Body of pancreas (tissue), 4 donors: ENCODE measurements at regions not wholly inside any gene's neighbourhood (a gene's known extent, or its start where the extent isn't known, plus 50 kb on each side); places are given as distances from the start of the nearest gene placed in this dataset.

Source experiments
- ATAC-seq: fragments of 150-250 bp; one replicate; pipeline ENCODE4 v1.9.1; 2016
- DNase-seq, 4 donors: peaks; one replicate each; pipeline ENCODE4 v3.0.0-alpha.2; 2019
- H3K27ac ChIP-seq, 4 donors: fragments of 200-600 bp; sonication (generic); 1 replicate in 3 of 4; 2 replicates in 1 of 4; pipeline versions ENCODE4 v1.5.1 to v1.6.1; 2016 to 2019; ENCODE audit warnings: mild to moderate bottlenecking in 1 of 4, mixed read lengths in 1 of 4, moderate library complexity in 1 of 4
- H3K27me3 ChIP-seq, 2 donors: fragments of 200-600 bp; sonication (generic); one replicate each; pipeline ENCODE4 v1.6.0; 2016; ENCODE audit warnings: mild to moderate bottlenecking in 1 of 2
- H3K36me3 ChIP-seq, 2 donors: fragments of 200-600 bp; sonication (generic); replicated peaks in 1 of 2; 2 replicates each; pipeline ENCODE4 v1.5.1; 2016; ENCODE audit warnings: low read depth in 2 of 2; ENCODE audit not compliant: insufficient read depth in 1 of 2
- H3K4me1 ChIP-seq: fragments of 200-600 bp; sonication (generic); one replicate; pipeline ENCODE4 v1.6.0; 2016
- H3K4me3 ChIP-seq, 2 donors: fragments of 200-600 bp; sonication (generic); 1 replicate in 1 of 2; 2 replicates in 1 of 2; pipeline ENCODE4 v1.5.1; 2016 to 2019
- H3K9me3 ChIP-seq, 3 donors: fragments of 200-600 bp; sonication (generic); 1 replicate in 2 of 3; 2 replicates in 1 of 3; pipeline ENCODE4 v1.5.1; 2016
- POLR2A ChIP-seq, 3 donors: fragments of 450-650 bp; IDR thresholded peaks; one replicate each; pipeline ENCODE4 v1.6.1; 2016; ENCODE audit warnings: antibody characterized with exemption in 3 of 3, mild to moderate bottlenecking in 2 of 3
- WGBS, 2 donors: methylation state at CpG; one replicate each; pipeline ENCODE4 v1.1.5; 2017; 5-methylcytosine and 5-hydroxymethylcytosine counted together
- intact Hi-C: fragments of 100-400 bp; cut with DNase I; formaldehyde crosslinking; loops from one replicate; pipeline ENCODE4 v1.15.1; 2023
- TF ChIP-seq, protein P1 (sequence below), 7 experiments: fragments of 450-650 bp in 4 of 7; fragments of 200-600 bp in 3 of 7; sonication (generic) in 3 of 7; IDR thresholded peaks; one replicate each; pipeline ENCODE4 v1.5.1; 2016 to 2019; ENCODE audit warnings: antibody characterized with exemption in 7 of 7

DNA sequence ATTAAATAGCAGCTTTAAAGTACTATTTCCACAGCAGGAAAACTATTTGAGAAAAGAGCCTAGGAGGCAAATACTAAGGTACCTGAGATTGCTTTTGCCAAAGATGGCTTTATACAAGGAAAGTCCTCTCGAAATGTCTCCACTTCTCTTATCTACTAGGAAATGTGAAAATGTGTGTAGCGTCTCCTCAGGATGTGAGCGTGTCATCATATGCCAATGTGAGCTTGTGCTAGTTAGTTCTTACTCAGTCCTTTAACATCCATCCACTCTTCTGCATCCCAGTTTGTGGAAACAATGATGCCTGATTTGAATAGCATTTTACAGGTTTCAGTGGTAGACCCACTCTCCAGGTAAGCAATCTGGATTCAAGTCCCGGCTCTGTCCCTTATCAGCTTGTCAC, 421.0 kb downstream of the DYNC2H1 start:
- no peaks in the 10 kb centered on the region for H3K36me3 ChIP-seq
- H3K27ac ChIP-seq, result no peak overlapping the region
- no peak for ATAC-seq
- TF ChIP-seq, protein P1, sequence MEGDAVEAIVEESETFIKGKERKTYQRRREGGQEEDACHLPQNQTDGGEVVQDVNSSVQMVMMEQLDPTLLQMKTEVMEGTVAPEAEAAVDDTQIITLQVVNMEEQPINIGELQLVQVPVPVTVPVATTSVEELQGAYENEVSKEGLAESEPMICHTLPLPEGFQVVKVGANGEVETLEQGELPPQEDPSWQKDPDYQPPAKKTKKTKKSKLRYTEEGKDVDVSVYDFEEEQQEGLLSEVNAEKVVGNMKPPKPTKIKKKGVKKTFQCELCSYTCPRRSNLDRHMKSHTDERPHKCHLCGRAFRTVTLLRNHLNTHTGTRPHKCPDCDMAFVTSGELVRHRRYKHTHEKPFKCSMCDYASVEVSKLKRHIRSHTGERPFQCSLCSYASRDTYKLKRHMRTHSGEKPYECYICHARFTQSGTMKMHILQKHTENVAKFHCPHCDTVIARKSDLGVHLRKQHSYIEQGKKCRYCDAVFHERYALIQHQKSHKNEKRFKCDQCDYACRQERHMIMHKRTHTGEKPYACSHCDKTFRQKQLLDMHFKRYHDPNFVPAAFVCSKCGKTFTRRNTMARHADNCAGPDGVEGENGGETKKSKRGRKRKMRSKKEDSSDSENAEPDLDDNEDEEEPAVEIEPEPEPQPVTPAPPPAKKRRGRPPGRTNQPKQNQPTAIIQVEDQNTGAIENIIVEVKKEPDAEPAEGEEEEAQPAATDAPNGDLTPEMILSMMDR (IDR thresholded peaks at IDR 0.05), result no peak
- TF ChIP-seq POLR2A (IDR thresholded peaks at IDR 0.05), result no peak
- no peaks in the 10 kb centered on the region for H3K27me3 ChIP-seq
- H3K4me3 ChIP-seq, result no peak overlapping the region
- WGBS, 2 donors, result 65 to 72% methylated on average over 4 of the region's 4 CpGs
- intact Hi-C loops, result no loop called here
- H3K4me1 ChIP-seq, result no peaks in the 10 kb centered on the region
- no peak for DNase-seq
- H3K9me3 ChIP-seq, result no peaks in the 10 kb centered on the region

DNA sequence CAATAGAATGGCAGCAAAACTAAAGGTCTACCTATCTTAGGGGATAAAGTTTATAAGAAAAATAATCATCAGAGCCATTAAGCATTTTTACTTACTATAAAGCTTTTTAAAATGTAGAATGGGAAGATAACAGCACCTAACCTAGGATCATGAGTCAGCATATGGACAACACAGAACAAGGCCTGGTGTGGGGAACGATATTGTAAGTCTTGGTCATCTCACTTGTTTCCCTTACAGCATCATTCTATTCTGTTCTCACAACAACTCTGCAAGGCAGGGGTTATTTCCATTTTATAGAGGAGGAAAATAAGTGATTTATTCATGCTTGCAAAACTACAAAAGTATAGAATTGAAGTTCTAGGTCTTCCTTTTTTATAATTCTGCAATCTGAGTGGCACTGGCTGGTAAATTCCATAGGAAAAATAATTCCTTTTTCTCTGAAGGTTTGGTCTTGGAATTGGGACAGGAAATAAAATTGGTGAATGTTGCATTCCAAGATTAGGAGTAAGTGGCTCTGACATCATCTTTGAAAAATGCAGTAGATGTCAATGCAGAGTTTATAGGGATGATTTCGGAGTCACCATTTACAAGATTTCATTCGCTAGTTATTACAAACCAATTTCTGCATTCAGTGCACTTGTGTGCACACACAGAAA, 423.0 kb downstream of the DYNC2H1 start:
- no peak for TF ChIP-seq POLR2A (IDR thresholded peaks at IDR 0.05)
- TF ChIP-seq, protein P1 (IDR thresholded peaks at IDR 0.05), result no peak
- no peaks in the 10 kb centered on the region for H3K4me1 ChIP-seq
- ATAC-seq, result no peak
- no peak overlapping the region for H3K4me3 ChIP-seq
- H3K27ac ChIP-seq, result no peak overlapping the region
- intact Hi-C loops, result no loop called here
- no peaks in the 10 kb centered on the region for H3K27me3 ChIP-seq
- H3K36me3 ChIP-seq, result no peaks in the 10 kb centered on the region
- 69 to 74% methylated on average over 3 of the region's 3 CpGs for WGBS, 2 donors
- no peak for DNase-seq
- H3K9me3 ChIP-seq, result no peaks in the 10 kb centered on the region

DNA sequence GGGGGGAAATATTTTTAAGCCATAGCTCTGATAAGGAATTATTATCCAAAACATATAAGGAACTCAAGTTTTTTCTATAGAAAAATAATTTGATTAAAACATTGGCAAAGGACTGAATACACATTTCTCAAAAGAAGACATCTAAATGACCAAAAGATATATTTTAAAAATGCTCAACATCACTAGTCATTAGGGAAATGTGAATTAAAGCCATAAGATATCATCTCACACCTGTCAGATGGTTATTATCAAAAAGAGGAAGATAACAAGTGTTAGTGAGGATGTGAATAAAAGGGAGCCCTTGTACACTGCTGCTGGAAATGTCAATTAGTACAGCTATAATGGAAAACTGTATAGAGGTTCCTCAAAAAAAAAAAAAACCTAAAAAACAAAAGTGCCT, 425.0 kb downstream of the DYNC2H1 start:
- DNase-seq, result no peak
- no peaks in the 10 kb centered on the region for H3K4me1 ChIP-seq
- H3K36me3 ChIP-seq, result no peaks in the 10 kb centered on the region
- H3K9me3 ChIP-seq, result no peaks in the 10 kb centered on the region
- no peak for ATAC-seq
- H3K27me3 ChIP-seq, result no peaks in the 10 kb centered on the region
- no peak overlapping the region for H3K4me3 ChIP-seq
- H3K27ac ChIP-seq, result no peak overlapping the region
- no peak for TF ChIP-seq POLR2A (IDR thresholded peaks at IDR 0.05)
- intact Hi-C loops, result no loop called here

DNA sequence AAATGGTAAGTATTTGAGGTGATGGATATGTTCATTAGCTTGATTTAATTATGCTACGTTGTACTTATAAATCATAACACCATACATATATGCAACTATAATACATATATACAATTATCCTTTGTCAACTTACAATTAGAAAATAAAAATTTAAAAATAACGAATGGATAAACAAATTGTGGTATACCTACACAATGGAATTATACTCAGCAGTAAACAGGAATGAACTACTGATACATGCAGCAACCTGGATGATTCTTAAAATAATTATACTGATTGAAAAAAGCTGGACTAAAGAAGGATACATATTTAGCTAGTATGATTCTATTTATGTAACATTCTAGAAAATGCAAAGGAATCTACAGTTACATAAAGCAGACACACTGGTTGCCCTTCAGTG, 425.7 kb downstream of the DYNC2H1 start:
- no peaks in the 10 kb centered on the region for H3K4me1 ChIP-seq
- no peak for ATAC-seq
- DNase-seq, result no peak
- H3K27me3 ChIP-seq, result no peaks in the 10 kb centered on the region
- WGBS, 2 donors, result 60 to 65% methylated on average over 2 of the region's 2 CpGs
- no peak overlapping the region for H3K27ac ChIP-seq
- no peak overlapping the region for H3K4me3 ChIP-seq
- no peaks in the 10 kb centered on the region for H3K9me3 ChIP-seq
- no peaks in the 10 kb centered on the region for H3K36me3 ChIP-seq
- no peak for TF ChIP-seq POLR2A (IDR thresholded peaks at IDR 0.05)
- TF ChIP-seq, protein P1 (IDR thresholded peaks at IDR 0.05), result no peak
- intact Hi-C loops, result no loop called here

DNA sequence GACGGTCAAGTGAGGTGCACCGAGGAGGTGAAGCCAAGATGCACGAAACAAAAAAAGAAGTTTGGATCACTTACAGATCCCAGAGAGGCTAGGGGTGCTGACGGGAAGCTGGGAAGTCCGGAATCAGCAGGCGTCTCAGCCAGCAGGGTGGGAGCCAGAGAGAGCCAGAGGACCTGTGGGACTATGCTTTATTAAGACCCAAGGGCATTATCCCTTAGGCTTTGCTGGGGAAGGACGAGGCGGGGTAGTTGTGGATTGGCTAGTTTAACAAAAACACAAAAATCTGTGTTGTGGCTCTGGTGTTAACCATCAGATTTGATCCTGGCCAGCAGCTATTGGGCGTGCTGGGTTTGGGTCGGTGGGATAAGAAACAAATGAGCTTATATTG, 427.1 kb downstream of the DYNC2H1 start:
- Histone ChIP-seq H3K4me1 (no peaks in the 10 kb centered on the region), H3K27ac (no peak overlapping the region), H3K36me3 (no peaks in the 10 kb centered on the region), H3K9me3 (no peaks in the 10 kb centered on the region), H3K4me3 (no peak overlapping the region), H3K27me3 (no peaks in the 10 kb centered on the region)
- no peak for TF ChIP-seq POLR2A (IDR thresholded peaks at IDR 0.05)
- TF ChIP-seq, protein P1 (IDR thresholded peaks at IDR 0.05), result no peak
- intact Hi-C loops, result no loop called here
- DNase-seq (no peak), ATAC-seq (no peak)
- WGBS, 2 donors, result 83 to 87% methylated on average over 10 of the region's 10 CpGs
